Activated naive CD8-positive, alpha-beta T cell treated with anti-CD3 and anti-CD28 coated beads for 36 hours (primary cell): ENCODE measurements at regions not wholly inside any gene's neighbourhood (a gene's known extent, or its start where the extent isn't known, plus 50 kb on each side); places are given as distances from the start of the nearest gene placed in this dataset.
"Not testable (repeated sequence)": the region's sequence is repeated elsewhere in the genome, so short reads cannot be mapped to it uniquely, and the experiment has no call there.

Experiments
- DNase-seq: peaks from one replicate; pipeline ENCODE4 v3.0.0; 2021
- H3K27ac Mint-ChIP-seq: one replicate; pipeline ENCODE4 v1.8.0; 2022; ENCODE audit warnings: mild to moderate bottlenecking, moderate library complexity, mixed read lengths
- H3K27me3 Mint-ChIP-seq: one replicate; pipeline ENCODE4 v1.8.0; 2022; ENCODE audit warnings: mild to moderate bottlenecking, mixed read lengths
- H3K36me3 Mint-ChIP-seq: one replicate; pipeline ENCODE4 v1.8.0; 2021; ENCODE audit warnings: mild to moderate bottlenecking, mixed read lengths
- H3K4me1 Mint-ChIP-seq: one replicate; pipeline ENCODE4 v1.8.0; 2021; ENCODE audit warnings: mixed read lengths
- H3K4me3 Mint-ChIP-seq: one replicate; pipeline ENCODE4 v1.8.0; 2022; ENCODE audit warnings: mild to moderate bottlenecking, moderate library complexity, mixed read lengths
- H3K9me3 Mint-ChIP-seq: one replicate; pipeline ENCODE4 v1.8.0; 2022; ENCODE audit warnings: mixed read lengths

GRCh38 chr18:42525905-42526304, 570.9 kb downstream of the PIK3C3 start:
- no peaks in the 10 kb centered on the region for H3K36me3 Mint-ChIP-seq
- DNase-seq, result no peak
- no peak overlapping the region for H3K27ac Mint-ChIP-seq
- H3K27me3 Mint-ChIP-seq, result no peaks in the 10 kb centered on the region
- no peak overlapping the region for H3K4me3 Mint-ChIP-seq
- H3K4me1 Mint-ChIP-seq, result no peaks in the 10 kb centered on the region
- no peaks in the 10 kb centered on the region for H3K9me3 Mint-ChIP-seq

GRCh38 chr18:42527766-42528165, 572.7 kb downstream of the PIK3C3 start:
- no peak overlapping the region for H3K4me3 Mint-ChIP-seq
- no peak overlapping the region for H3K27ac Mint-ChIP-seq
- H3K9me3 Mint-ChIP-seq, result no peaks in the 10 kb centered on the region
- no peaks in the 10 kb centered on the region for H3K4me1 Mint-ChIP-seq
- DNase-seq, result no peak
- H3K27me3 Mint-ChIP-seq, result no peaks in the 10 kb centered on the region
- H3K36me3 Mint-ChIP-seq, result no peaks in the 10 kb centered on the region

GRCh38 chr18:42530276-42530675, 575.2 kb downstream of the PIK3C3 start:
- Mint-ChIP-seq H3K27me3 (no peaks in the 10 kb centered on the region), H3K36me3 (no peaks in the 10 kb centered on the region), H3K27ac (no peak overlapping the region)

GRCh38 chr18:42532119-42532518, 577.1 kb downstream of the PIK3C3 start:
- DNase-seq, result no peak
- Mint-ChIP-seq H3K4me1 (no peaks in the 10 kb centered on the region), H3K9me3 (no peaks in the 10 kb centered on the region), H3K27me3 (no peaks in the 10 kb centered on the region), H3K27ac (no peak overlapping the region), H3K36me3 (no peaks in the 10 kb centered on the region), H3K4me3 (no peak overlapping the region)

More at GRCh38 chr18:42530276-42530675, 575.2 kb downstream of the PIK3C3 start:
- DNase-seq, result no peak
- Mint-ChIP-seq H3K4me3 (no peak overlapping the region), H3K4me1 (no peaks in the 10 kb centered on the region), H3K9me3 (no peaks in the 10 kb centered on the region)

- no peak overlapping the region for H3K4me3 Mint-ChIP-seq
- no peak overlapping the region for H3K27ac Mint-ChIP-seq
These were observed 578.1 kb downstream of the PIK3C3 start for GRCh38 chr18:42533009-42533575.

GRCh38 chr18:42533616-42534015, 578.6 kb downstream of the PIK3C3 start:
- no peaks in the 10 kb centered on the region for H3K36me3 Mint-ChIP-seq
- H3K27ac Mint-ChIP-seq, result no peak overlapping the region
- no peak for DNase-seq
- H3K27me3 Mint-ChIP-seq, result no peaks in the 10 kb centered on the region
- no peaks in the 10 kb centered on the region for H3K4me1 Mint-ChIP-seq
- H3K9me3 Mint-ChIP-seq, result no peaks in the 10 kb centered on the region
- H3K4me3 Mint-ChIP-seq, result no peak overlapping the region

More at GRCh38 chr18:42533009-42533575, 578.1 kb downstream of the PIK3C3 start:
- no peaks in the 10 kb centered on the region for H3K9me3 Mint-ChIP-seq
- no peaks in the 10 kb centered on the region for H3K27me3 Mint-ChIP-seq
- H3K4me1 Mint-ChIP-seq, result no peaks in the 10 kb centered on the region
- no peak for DNase-seq
- H3K36me3 Mint-ChIP-seq, result no peaks in the 10 kb centered on the region

- no peak overlapping the region for H3K27ac Mint-ChIP-seq
- no peak overlapping the region for H3K4me3 Mint-ChIP-seq
- no peaks in the 10 kb centered on the region for H3K4me1 Mint-ChIP-seq
- no peaks in the 10 kb centered on the region for H3K36me3 Mint-ChIP-seq
- H3K27me3 Mint-ChIP-seq, result no peaks in the 10 kb centered on the region
- DNase-seq, result no peak
- no peaks in the 10 kb centered on the region for H3K9me3 Mint-ChIP-seq
These were observed 579.3 kb downstream of the PIK3C3 start for GRCh38 chr18:42534313-42534712.

GRCh38 chr18:42536442-42536841, 579.0 kb downstream of the RIT2 start:
- H3K27me3 Mint-ChIP-seq, result no peaks in the 10 kb centered on the region
- H3K36me3 Mint-ChIP-seq, result no peaks in the 10 kb centered on the region
- H3K4me1 Mint-ChIP-seq, result no peaks in the 10 kb centered on the region
- no peak overlapping the region for H3K4me3 Mint-ChIP-seq
- no peak for DNase-seq
- H3K27ac Mint-ChIP-seq, result no peak overlapping the region
- no peaks in the 10 kb centered on the region for H3K9me3 Mint-ChIP-seq

- Mint-ChIP-seq H3K36me3 (no peaks in the 10 kb centered on the region), H3K4me1 (no peaks in the 10 kb centered on the region), H3K4me3 (no peak overlapping the region), H3K27me3 (no peaks in the 10 kb centered on the region), H3K27ac (no peak overlapping the region), H3K9me3 (no peaks in the 10 kb centered on the region)
- DNase-seq, result no peak
These were observed 578.2 kb downstream of the RIT2 start for GRCh38 chr18:42537291-42537690.

- H3K4me3 Mint-ChIP-seq, result no peak overlapping the region
These were observed 570.6 kb downstream of the RIT2 start for GRCh38 chr18:42544901-42545300.

GRCh38 chr18:42545825-42546224, 569.7 kb downstream of the RIT2 start:
- no peak overlapping the region for H3K4me3 Mint-ChIP-seq
- H3K27ac Mint-ChIP-seq, result no peak overlapping the region
- no peak for DNase-seq

More at GRCh38 chr18:42544901-42545300, 570.6 kb downstream of the RIT2 start:
- no peak for DNase-seq
- no peaks in the 10 kb centered on the region for H3K36me3 Mint-ChIP-seq
- H3K9me3 Mint-ChIP-seq, result no peaks in the 10 kb centered on the region
- no peaks in the 10 kb centered on the region for H3K4me1 Mint-ChIP-seq
- H3K27me3 Mint-ChIP-seq, result no peaks in the 10 kb centered on the region
- no peak overlapping the region for H3K27ac Mint-ChIP-seq

GRCh38 chr18:42548493-42548892, 567.0 kb downstream of the RIT2 start:
- Mint-ChIP-seq H3K36me3 (no peaks in the 10 kb centered on the region), H3K4me3 (no peak overlapping the region), H3K4me1 (no peaks in the 10 kb centered on the region), H3K27me3 (no peaks in the 10 kb centered on the region), H3K27ac (no peak overlapping the region), H3K9me3 (no peaks in the 10 kb centered on the region)
- DNase-seq, result no peak

More at GRCh38 chr18:42545825-42546224, 569.7 kb downstream of the RIT2 start:
- Mint-ChIP-seq H3K9me3 (no peaks in the 10 kb centered on the region), H3K4me1 (no peaks in the 10 kb centered on the region), H3K36me3 (no peaks in the 10 kb centered on the region), H3K27me3 (no peaks in the 10 kb centered on the region)

- H3K9me3 Mint-ChIP-seq, result no peaks in the 10 kb centered on the region
- no peaks in the 10 kb centered on the region for H3K4me1 Mint-ChIP-seq
- H3K27me3 Mint-ChIP-seq, result no peaks in the 10 kb centered on the region
- no peak overlapping the region for H3K4me3 Mint-ChIP-seq
- H3K27ac Mint-ChIP-seq, result no peak overlapping the region
- no peaks in the 10 kb centered on the region for H3K36me3 Mint-ChIP-seq
- no peak for DNase-seq
These were observed 565.9 kb downstream of the RIT2 start for GRCh38 chr18:42549596-42549995.

- DNase-seq, H3K36me3 Mint-ChIP-seq, H3K4me1 Mint-ChIP-seq, H3K27me3 Mint-ChIP-seq, H3K27ac Mint-ChIP-seq, H3K9me3 Mint-ChIP-seq, H3K4me3 Mint-ChIP-seq: not testable (repeated sequence)
These were observed 562.9 kb downstream of the RIT2 start for GRCh38 chr18:42552559-42552958.

GRCh38 chr18:42559069-42559690, 556.3 kb downstream of the RIT2 start:
- DNase-seq, result no peak
- no peaks in the 10 kb centered on the region for H3K27me3 Mint-ChIP-seq
- no peak overlapping the region for H3K27ac Mint-ChIP-seq
- peaks cover 2% of the 10 kb centered on the region for H3K9me3 Mint-ChIP-seq
- no peak overlapping the region for H3K4me3 Mint-ChIP-seq
- no peaks in the 10 kb centered on the region for H3K36me3 Mint-ChIP-seq
- H3K4me1 Mint-ChIP-seq, result no peaks in the 10 kb centered on the region

GRCh38 chr18:42561521-42561920, 554.0 kb downstream of the RIT2 start:
- Mint-ChIP-seq H3K9me3 (peaks cover 4% of the 10 kb centered on the region), H3K4me1 (no peaks in the 10 kb centered on the region), H3K27me3 (no peaks in the 10 kb centered on the region), H3K27ac (no peak overlapping the region), H3K4me3 (no peak overlapping the region), H3K36me3 (no peaks in the 10 kb centered on the region)
- DNase-seq, result no peak
